HL-60 (cell line): ENCODE measurements at regions not wholly inside any gene's neighbourhood (a gene's known extent, or its start where the extent isn't known, plus 50 kb on each side); places are given as distances from the start of the nearest gene placed in this dataset.

ENCODE experiments used
- DNase-seq, 2 experiments: peaks; one replicate each; pipeline ENCODE4 v3.0.0-alpha.2; 2010 to 2020; ENCODE audit warnings: low read depth in 1 of 2, low spot score in 1 of 2
- H3K27ac ChIP-seq: fragments of 250-450 bp; sonication (Bioruptor Pico); replicated peaks from 2 replicates; pipeline ENCODE4 v1.5.1; 2020; ENCODE audit warnings: mild to moderate bottlenecking, moderate library complexity
- H3K27me3 ChIP-seq: fragments of 250-450 bp; sonication (Bioruptor Pico); 2 replicates; pipeline ENCODE4 v1.5.1; 2021; ENCODE audit warnings: mild to moderate bottlenecking, moderate library complexity; ENCODE audit not compliant: insufficient read depth, poor library complexity, severe bottlenecking
- H3K4me3 ChIP-seq: replicated peaks from 2 replicates; pipeline ENCODE4 v1.5.1; 2011; ENCODE audit warnings: mild to moderate bottlenecking, control low read depth, low read length; ENCODE audit not compliant: insufficient read depth
- CTCF ChIP-seq: IDR thresholded peaks from one replicate; pipeline ENCODE4 v1.5.1; 2011; ENCODE audit warnings: low read length, control low read depth, inconsistent platforms; ENCODE audit not compliant: insufficient read depth
- GABPA ChIP-seq: IDR thresholded peaks from 2 replicates; pipeline ENCODE4 v1.6.1; 2012; ENCODE audit warnings: low read depth
- POLR2AphosphoS5 ChIP-seq: IDR thresholded peaks from 2 replicates; pipeline ENCODE4 v1.6.1; 2012; ENCODE audit warnings: low read depth
- REST ChIP-seq: IDR thresholded peaks from 2 replicates; pipeline ENCODE4 v1.6.1; 2012; ENCODE audit warnings: low read depth; ENCODE audit not compliant: insufficient replicate concordance
- SPI1 ChIP-seq: IDR thresholded peaks from 2 replicates; pipeline ENCODE4 v1.6.1; 2012; ENCODE audit warnings: low read depth, mild to moderate bottlenecking, borderline replicate concordance

GRCh38 chr6:170183521-170183920 is 107.4 kb downstream of the DLL1 start:
- TF ChIP-seq REST: no peak
- no peak for TF ChIP-seq CTCF
- TF ChIP-seq GABPA: no peak
- TF ChIP-seq SPI1: no peak
- no peak for TF ChIP-seq POLR2AphosphoS5
- no peaks in the 10 kb centered on the region for H3K27me3 ChIP-seq
- no peak for DNase-seq
- H3K27ac ChIP-seq: no peak overlapping the region
- no peak overlapping the region for H3K4me3 ChIP-seq

- H3K4me3 ChIP-seq: no peak overlapping the region
Observed at GRCh38 chr6:170182781-170183120, 108.1 kb downstream of the DLL1 start.

More at GRCh38 chr6:170182781-170183120, 108.1 kb downstream of the DLL1 start:
- no peak overlapping the region for H3K27ac ChIP-seq
- TF ChIP-seq CTCF: no peak
- TF ChIP-seq POLR2AphosphoS5: no peak
- TF ChIP-seq SPI1: no peak
- no peak for TF ChIP-seq REST
- TF ChIP-seq GABPA: no peak
- H3K27me3 ChIP-seq: no peaks in the 10 kb centered on the region
- no peak for DNase-seq
